Ramos (cell line): ENCODE measurements at regions not wholly inside any gene's neighbourhood (a gene's known extent, or its start where the extent isn't known, plus 50 kb on each side); places are given as distances from the start of the nearest gene placed in this dataset.

ENCODE experiments used
- in situ Hi-C: fragments of 300-500 bp; cut with MboI; formaldehyde crosslinking; loops from one replicate; pipeline ENCODE4 v1.14.3; 2022; ENCODE audit warnings: low sequenced_read_pairs; ENCODE audit not compliant: unreplicated experiment

GRCh38 chr12:63325757-63326156 is 174.8 kb upstream of the AVPR1A start:
- in situ Hi-C loops, result no loop called here

GRCh38 chr12:63323942-63324341 is 172.9 kb upstream of the AVPR1A start:
- in situ Hi-C loops, result no loop called here

- in situ Hi-C loops, result no loop called here
These were observed 170.4 kb upstream of the AVPR1A start for GRCh38 chr12:63321373-63321772.

- in situ Hi-C loops, result no loop called here
These were observed 169.1 kb upstream of the AVPR1A start for GRCh38 chr12:63319936-63320633.

- in situ Hi-C loops, result no loop called here
These were observed 168.4 kb upstream of the AVPR1A start for GRCh38 chr12:63319386-63319785.

- in situ Hi-C loops, result no loop called here
These were observed 167.9 kb upstream of the AVPR1A start for GRCh38 chr12:63318933-63319332.

- in situ Hi-C loops, result no loop called here
These were observed 167.3 kb upstream of the AVPR1A start for GRCh38 chr12:63318313-63318712.

GRCh38 chr12:63317880-63318279 is 166.9 kb upstream of the AVPR1A start:
- in situ Hi-C loops, result no loop called here

GRCh38 chr12:63317286-63317846 is 166.4 kb upstream of the AVPR1A start:
- in situ Hi-C loops, result no loop called here

- in situ Hi-C loops, result no loop called here
These were observed 162.1 kb upstream of the AVPR1A start for GRCh38 chr12:63313139-63313538.

- in situ Hi-C loops, result no loop called here
These were observed 157.7 kb upstream of the AVPR1A start for GRCh38 chr12:63308671-63309070.

GRCh38 chr12:63307849-63308248 is 156.8 kb upstream of the AVPR1A start:
- in situ Hi-C loops, result no loop called here

- in situ Hi-C loops, result no loop called here
These were observed 155.2 kb upstream of the AVPR1A start for GRCh38 chr12:63305901-63306875.

GRCh38 chr12:63304887-63305316 is 153.9 kb upstream of the AVPR1A start:
- in situ Hi-C loops, result no loop called here

- in situ Hi-C loops, result no loop called here
These were observed 152.0 kb upstream of the AVPR1A start for GRCh38 chr12:63302941-63303536.

GRCh38 chr12:63302269-63302940 is 151.4 kb upstream of the AVPR1A start:
- in situ Hi-C loops, result no loop called here

- in situ Hi-C loops, result no loop called here
These were observed 150.3 kb upstream of the AVPR1A start for GRCh38 chr12:63301311-63301710.

- in situ Hi-C loops, result no loop called here
These were observed 147.5 kb upstream of the AVPR1A start for GRCh38 chr12:63298386-63298930.

GRCh38 chr12:63294327-63294632 is 143.3 kb upstream of the AVPR1A start:
- in situ Hi-C loops, result no loop called here
